Sigmoid colon (tissue), 6 donors: ENCODE measurements at regions not wholly inside any gene's neighbourhood (a gene's known extent, or its start where the extent isn't known, plus 50 kb on each side); places are given as distances from the start of the nearest gene placed in this dataset.

Experiments used
- DNase-seq: peaks from one replicate; pipeline ENCODE4 v3.0.0-alpha.2; 2019
- H3K27ac ChIP-seq, 4 donors: fragments of 200-600 bp; sonication (generic); one replicate each; pipeline ENCODE4 v1.5.1; 2016 to 2019; ENCODE audit warnings: mild to moderate bottlenecking in 1 of 4
- H3K27me3 ChIP-seq, 3 donors: fragments of 200-600 bp; sonication (generic); one replicate each; pipeline ENCODE4 v1.5.1; 2019; ENCODE audit warnings: mild to moderate bottlenecking in 1 of 3
- H3K36me3 ChIP-seq, 4 donors: fragments of 200-600 bp; sonication (generic); one replicate each; pipeline ENCODE4 v1.5.1; 2016 to 2019
- H3K4me1 ChIP-seq, 4 donors: fragments of 200-600 bp; sonication (generic); one replicate each; pipeline ENCODE4 v1.5.1; 2017 to 2019
- H3K4me3 ChIP-seq, 4 donors: fragments of 200-600 bp; sonication (generic); one replicate each; pipeline ENCODE4 v1.5.1; 2017 to 2019; ENCODE audit warnings: mild to moderate bottlenecking in 2 of 4, moderate library complexity in 1 of 4
- H3K9me3 ChIP-seq, 4 donors: fragments of 200-600 bp in 3 of 4; sonication (generic) in 3 of 4; one replicate each; pipeline versions ENCODE4 v1.5.1 to v1.6.1; 2013 to 2019
- EP300 ChIP-seq, 4 donors: sonication (generic); formaldehyde crosslinking; IDR thresholded peaks; one replicate each; pipeline ENCODE4 v1.6.1; 2017; ENCODE audit warnings: antibody characterized with exemption in 4 of 4
- POLR2A ChIP-seq, 2 donors: fragments of 450-650 bp; IDR thresholded peaks; one replicate each; pipeline ENCODE4 v1.6.1; 2016; ENCODE audit warnings: antibody characterized with exemption in 2 of 2, mild to moderate bottlenecking in 2 of 2, moderate library complexity in 2 of 2
- POLR2AphosphoS5 ChIP-seq, 4 donors: sonication (generic); formaldehyde crosslinking; IDR thresholded peaks; one replicate each; pipeline ENCODE4 v1.6.1; 2017; ENCODE audit warnings: antibody characterized with exemption in 4 of 4
- WGBS, 2 donors: extraction: QIAGEN DNeasy Blood & Tissue Kit; methylation state at CpG; one replicate each; pipeline ENCODE4 v1.1.7; 2013; 5-methylcytosine and 5-hydroxymethylcytosine counted together
- intact Hi-C: fragments of 100-400 bp; cut with DNase I; formaldehyde crosslinking; loops from one replicate; pipeline ENCODE4 v1.15.1; 2023
- TF ChIP-seq, protein P1 (sequence below), 4 experiments: fragments of 450-650 bp in 3 of 4; fragments of 200-600 bp in 1 of 4; IDR thresholded peaks; one replicate each; pipeline ENCODE4 v1.5.1; 2016 to 2019; ENCODE audit warnings: antibody characterized with exemption in 4 of 4, mild to moderate bottlenecking in 3 of 4, moderate library complexity in 2 of 4
- donor health status: healthy with polysubstance abuse.
- donor health status: healthy.

DNA sequence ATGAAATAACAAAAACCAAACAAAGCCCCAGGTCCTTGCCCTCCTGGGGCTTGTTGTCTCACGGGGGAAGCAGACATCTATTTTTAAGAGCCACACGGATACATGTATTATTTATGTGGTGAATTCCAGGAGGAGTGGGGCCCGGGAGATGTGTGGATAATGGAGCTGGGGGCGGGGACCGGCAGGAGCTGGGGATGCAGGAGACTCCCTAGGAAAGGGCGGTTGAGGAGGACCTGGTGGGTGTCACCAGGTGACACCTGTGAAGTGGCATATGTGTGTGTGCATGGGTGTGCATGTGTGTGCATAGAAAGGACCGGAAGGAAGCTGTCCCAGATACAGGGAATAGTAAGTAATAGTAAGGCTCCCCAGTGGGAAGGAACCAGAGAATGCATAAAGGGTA is 148.9 kb downstream of the URI1 start:
- Histone ChIP-seq H3K9me3 (no peaks in the 10 kb centered on the region), H3K27me3 (no peaks in the 10 kb centered on the region), H3K4me3 (no peak overlapping the region), H3K4me1 (no peaks in the 10 kb centered on the region), H3K27ac (no peak overlapping the region), H3K36me3 (no peaks in the 10 kb centered on the region)
- no peak for DNase-seq
- TF ChIP-seq EP300 (IDR thresholded peaks at IDR 0.05) (no peak), POLR2AphosphoS5 (IDR thresholded peaks at IDR 0.05) (no peak), POLR2A (IDR thresholded peaks at IDR 0.05) (no peak)
- TF ChIP-seq, protein P1, sequence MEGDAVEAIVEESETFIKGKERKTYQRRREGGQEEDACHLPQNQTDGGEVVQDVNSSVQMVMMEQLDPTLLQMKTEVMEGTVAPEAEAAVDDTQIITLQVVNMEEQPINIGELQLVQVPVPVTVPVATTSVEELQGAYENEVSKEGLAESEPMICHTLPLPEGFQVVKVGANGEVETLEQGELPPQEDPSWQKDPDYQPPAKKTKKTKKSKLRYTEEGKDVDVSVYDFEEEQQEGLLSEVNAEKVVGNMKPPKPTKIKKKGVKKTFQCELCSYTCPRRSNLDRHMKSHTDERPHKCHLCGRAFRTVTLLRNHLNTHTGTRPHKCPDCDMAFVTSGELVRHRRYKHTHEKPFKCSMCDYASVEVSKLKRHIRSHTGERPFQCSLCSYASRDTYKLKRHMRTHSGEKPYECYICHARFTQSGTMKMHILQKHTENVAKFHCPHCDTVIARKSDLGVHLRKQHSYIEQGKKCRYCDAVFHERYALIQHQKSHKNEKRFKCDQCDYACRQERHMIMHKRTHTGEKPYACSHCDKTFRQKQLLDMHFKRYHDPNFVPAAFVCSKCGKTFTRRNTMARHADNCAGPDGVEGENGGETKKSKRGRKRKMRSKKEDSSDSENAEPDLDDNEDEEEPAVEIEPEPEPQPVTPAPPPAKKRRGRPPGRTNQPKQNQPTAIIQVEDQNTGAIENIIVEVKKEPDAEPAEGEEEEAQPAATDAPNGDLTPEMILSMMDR (IDR thresholded peaks at IDR 0.05): no peak
- WGBS, 2 donors: 84 to 90% methylated on average over 7 of the region's 7 CpGs
- intact Hi-C loops: no loop called here

DNA sequence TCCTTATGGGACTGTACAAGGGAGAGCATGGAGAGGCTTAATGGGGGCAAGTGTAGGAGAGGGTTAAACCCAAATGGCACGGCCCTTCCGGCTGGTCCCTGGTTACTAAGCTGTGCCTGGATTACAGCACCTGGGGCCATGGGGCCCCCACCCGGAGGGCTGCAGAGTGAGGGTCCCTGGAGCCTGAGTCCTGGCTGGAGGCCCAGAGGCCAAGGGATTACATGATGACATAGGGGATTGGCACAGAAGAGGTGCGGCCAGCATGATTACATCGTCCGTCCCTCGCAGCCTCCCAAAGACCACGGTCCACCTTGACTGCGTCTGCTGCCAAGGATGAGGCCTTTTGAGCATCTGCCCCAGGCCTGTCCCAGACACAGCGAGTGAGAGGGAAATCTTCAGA is 149.4 kb downstream of the URI1 start:
- Histone ChIP-seq H3K4me3 (no peak overlapping the region), H3K27ac (no peak overlapping the region), H3K36me3 (no peaks in the 10 kb centered on the region), H3K27me3 (no peaks in the 10 kb centered on the region), H3K9me3 (no peaks in the 10 kb centered on the region), H3K4me1 (no peaks in the 10 kb centered on the region)
- DNase-seq: no peak
- TF ChIP-seq, protein P1 (IDR thresholded peaks at IDR 0.05): no peak
- TF ChIP-seq EP300 (IDR thresholded peaks at IDR 0.05) (no peak), POLR2A (IDR thresholded peaks at IDR 0.05) (no peak), POLR2AphosphoS5 (IDR thresholded peaks at IDR 0.05) (no peak)
- intact Hi-C loops: no loop called here
- WGBS, 2 donors: 93 to 95% methylated on average over 10 of the region's 10 CpGs

DNA sequence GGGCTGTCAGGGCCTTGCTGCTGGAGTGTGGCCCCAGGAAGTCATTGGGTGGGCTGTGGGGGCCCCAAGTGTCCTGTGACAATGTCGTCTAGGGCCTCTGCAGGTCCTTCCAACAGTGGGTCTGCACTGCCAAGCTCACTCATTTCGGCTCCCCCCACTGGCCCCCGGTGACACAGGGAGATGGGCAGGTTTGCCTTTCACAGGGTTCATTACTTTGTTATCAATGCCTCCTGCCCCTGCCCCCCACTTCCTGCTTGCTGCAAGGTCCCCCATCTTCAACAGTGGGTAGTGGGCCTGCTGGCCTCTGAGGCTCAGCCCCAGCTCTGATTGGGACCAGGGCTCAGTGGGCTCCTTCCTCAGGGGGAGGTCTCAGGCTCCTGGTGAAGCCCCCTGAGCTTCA is 149.8 kb downstream of the URI1 start:
- H3K9me3 ChIP-seq: no peaks in the 10 kb centered on the region
- no peaks in the 10 kb centered on the region for H3K27me3 ChIP-seq
- intact Hi-C loops: no loop called here
- H3K36me3 ChIP-seq: no peaks in the 10 kb centered on the region
- WGBS, 2 donors: 85 to 92% methylated on average over 3 of the region's 3 CpGs
- DNase-seq: no peak
- no peaks in the 10 kb centered on the region for H3K4me1 ChIP-seq
- no peak overlapping the region for H3K4me3 ChIP-seq
- TF ChIP-seq POLR2AphosphoS5 (IDR thresholded peaks at IDR 0.05) (no peak), POLR2A (IDR thresholded peaks at IDR 0.05) (no peak), EP300 (IDR thresholded peaks at IDR 0.05) (no peak)
- TF ChIP-seq, protein P1 (IDR thresholded peaks at IDR 0.05): no peak
- H3K27ac ChIP-seq: no peak overlapping the region

DNA sequence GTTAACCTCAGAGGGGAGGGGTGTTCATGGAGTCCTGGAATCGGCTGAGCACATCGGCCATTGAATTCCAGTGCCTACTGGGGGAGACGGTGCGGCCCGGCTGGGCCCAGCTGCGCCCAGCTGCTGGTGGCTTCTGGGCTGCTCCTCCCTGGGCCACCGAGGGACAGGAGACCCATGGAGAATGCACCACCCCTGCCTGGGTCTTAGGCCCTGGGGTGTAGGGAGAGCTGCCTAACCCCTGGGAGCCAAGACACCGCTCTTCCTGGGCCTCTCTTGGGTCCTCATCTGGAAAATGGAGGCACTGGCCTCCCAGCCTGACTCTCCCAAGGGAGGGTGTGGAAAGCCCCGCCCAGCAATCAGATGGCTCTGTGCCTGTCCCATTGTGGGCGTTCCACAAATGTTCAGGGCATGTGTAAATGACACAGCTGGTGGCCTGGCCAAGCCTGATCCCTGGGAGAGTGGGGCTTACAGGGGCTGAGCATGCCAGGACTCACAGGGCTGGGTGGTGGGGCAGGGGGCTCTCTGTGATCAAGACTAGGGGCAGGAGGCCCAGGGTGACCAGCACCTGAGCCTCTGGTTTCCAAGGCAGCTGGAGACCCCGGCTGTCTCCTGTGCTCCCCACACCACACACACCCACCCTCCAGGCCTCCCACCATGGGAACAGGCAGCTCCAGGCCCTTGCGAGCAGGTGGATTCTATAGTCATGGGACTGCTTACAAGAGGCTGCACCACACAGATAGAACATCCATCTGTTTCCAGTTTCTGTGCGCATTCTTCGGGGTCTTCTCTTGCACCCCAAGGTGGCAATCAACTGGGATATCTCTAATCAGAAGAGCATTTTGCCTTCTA is 150.9 kb downstream of the URI1 start:
- no peak for DNase-seq
- Histone ChIP-seq H3K4me3 (no peak overlapping the region), H3K36me3 (no peaks in the 10 kb centered on the region), H3K27me3 (no peaks in the 10 kb centered on the region), H3K27ac (no peak overlapping the region), H3K4me1 (no peaks in the 10 kb centered on the region), H3K9me3 (no peaks in the 10 kb centered on the region)
- TF ChIP-seq, protein P1 (IDR thresholded peaks at IDR 0.05): no peak
- TF ChIP-seq POLR2A (IDR thresholded peaks at IDR 0.05): no peak
- no peak for TF ChIP-seq EP300 (IDR thresholded peaks at IDR 0.05)
- no peak for TF ChIP-seq POLR2AphosphoS5 (IDR thresholded peaks at IDR 0.05)
- 77 to 83% methylated on average over 14 of the region's 14 CpGs for WGBS, 2 donors
- intact Hi-C loops: no loop called here
